ENCODE measurements at regions not wholly inside any gene's neighbourhood (a gene's known extent, or its start where the extent isn't known, plus 50 kb on each side); places are given as distances from the start of the nearest gene placed in this dataset.

DNA sequence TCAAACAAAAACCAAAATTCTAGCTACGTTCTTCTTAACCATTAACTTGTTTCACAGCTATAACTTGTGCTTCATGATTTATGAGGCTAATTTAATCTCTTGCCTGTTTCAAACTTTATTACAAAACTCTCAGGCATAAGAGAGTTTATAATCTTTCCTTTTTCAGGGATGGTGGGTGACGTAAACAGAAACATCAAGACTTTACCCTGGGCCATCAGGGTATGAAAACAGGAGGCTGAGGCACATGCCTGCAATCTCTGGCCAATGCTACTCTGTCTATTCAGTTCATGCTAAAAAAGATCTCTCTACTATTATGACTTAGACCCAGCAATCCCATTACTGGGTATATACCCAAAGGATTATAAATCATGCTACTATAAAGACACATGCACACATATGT, 55.9 kb upstream of the VWC2 start:
- TF ChIP-seq, protein P1, sequence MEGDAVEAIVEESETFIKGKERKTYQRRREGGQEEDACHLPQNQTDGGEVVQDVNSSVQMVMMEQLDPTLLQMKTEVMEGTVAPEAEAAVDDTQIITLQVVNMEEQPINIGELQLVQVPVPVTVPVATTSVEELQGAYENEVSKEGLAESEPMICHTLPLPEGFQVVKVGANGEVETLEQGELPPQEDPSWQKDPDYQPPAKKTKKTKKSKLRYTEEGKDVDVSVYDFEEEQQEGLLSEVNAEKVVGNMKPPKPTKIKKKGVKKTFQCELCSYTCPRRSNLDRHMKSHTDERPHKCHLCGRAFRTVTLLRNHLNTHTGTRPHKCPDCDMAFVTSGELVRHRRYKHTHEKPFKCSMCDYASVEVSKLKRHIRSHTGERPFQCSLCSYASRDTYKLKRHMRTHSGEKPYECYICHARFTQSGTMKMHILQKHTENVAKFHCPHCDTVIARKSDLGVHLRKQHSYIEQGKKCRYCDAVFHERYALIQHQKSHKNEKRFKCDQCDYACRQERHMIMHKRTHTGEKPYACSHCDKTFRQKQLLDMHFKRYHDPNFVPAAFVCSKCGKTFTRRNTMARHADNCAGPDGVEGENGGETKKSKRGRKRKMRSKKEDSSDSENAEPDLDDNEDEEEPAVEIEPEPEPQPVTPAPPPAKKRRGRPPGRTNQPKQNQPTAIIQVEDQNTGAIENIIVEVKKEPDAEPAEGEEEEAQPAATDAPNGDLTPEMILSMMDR (IDR thresholded peaks at IDR 0.05): no peak

DNA sequence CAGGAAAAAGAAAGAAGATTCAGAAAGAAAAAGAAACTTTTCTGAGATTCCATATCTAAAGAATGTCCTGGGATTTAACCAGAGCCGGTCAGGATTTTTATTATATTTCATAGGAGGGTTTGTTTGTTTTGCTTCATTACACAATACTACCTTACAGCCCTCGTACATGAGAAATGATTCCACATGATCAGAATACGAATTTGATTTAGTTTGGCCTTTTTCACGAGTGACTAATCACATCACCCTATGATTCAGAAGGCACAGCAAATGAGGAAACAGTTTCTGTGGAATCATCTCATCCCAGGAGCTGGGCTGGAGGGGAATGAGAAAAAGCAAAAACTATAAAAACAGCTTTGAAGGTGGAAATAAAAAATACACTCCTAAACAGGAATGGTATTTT, 54.7 kb upstream of the VWC2 start:
- TF ChIP-seq, protein P1 (IDR thresholded peaks at IDR 0.05): no peak

DNA sequence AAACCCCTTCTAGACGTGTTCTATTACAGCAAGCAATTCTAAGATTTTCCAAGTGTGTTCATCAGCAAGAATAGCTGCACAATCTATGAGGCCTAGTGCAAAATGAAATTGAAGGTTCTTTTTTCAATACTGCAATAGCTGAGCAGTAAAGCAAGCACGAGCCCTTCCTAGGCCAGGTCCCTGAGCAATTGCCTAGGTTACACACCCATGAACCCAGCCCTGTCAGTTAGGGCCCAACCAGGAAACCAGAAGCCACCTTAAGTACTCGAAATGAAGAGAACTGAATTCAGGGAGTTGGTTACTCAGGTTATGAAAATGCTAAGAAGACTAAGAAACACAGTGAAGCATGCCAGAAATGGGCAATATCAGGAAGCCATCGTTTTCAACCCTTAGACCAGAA, 52.0 kb upstream of the VWC2 start:
- TF ChIP-seq, protein P1 (IDR thresholded peaks at IDR 0.05): no peak
